ENCODE measurements at regions not wholly inside any gene's neighbourhood (a gene's known extent, or its start where the extent isn't known, plus 50 kb on each side); places are given as distances from the start of the nearest gene placed in this dataset.

GRCh38 chr5:44446399-44446798 is 57.2 kb upstream of the FGF10 start:
- TF ChIP-seq DNMT3B (CRISPR knock-in tag; conservative IDR thresholded peaks at IDR 0.05): no peak
- TF ChIP-seq HOXD1 (CRISPR knock-in tag; IDR thresholded peaks at IDR 0.05): no peak
- TF ChIP-seq CTCF (CRISPR knock-in tag; IDR thresholded peaks at IDR 0.05): no peak
- no peak for TF ChIP-seq REST (IDR thresholded peaks at IDR 0.05; ENCODE audit: borderline replicate concordance in 1 of 2, low read depth in 1 of 2, low read length in 2 of 2)
- TF ChIP-seq YEATS2 (CRISPR knock-in tag; IDR thresholded peaks at IDR 0.05; ENCODE audit: borderline replicate concordance): no peak
- no peak for TF ChIP-seq SRF (IDR thresholded peaks at IDR 0.05; ENCODE audit: low read depth, low read length)
- no peak for TF ChIP-seq ZNF451 (CRISPR knock-in tag; IDR thresholded peaks at IDR 0.05)
- no peak for TF ChIP-seq ZNF512 (CRISPR knock-in tag; IDR thresholded peaks at IDR 0.05)
- no peak for TF ChIP-seq NR2C2 (CRISPR knock-in tag; IDR thresholded peaks at IDR 0.05; ENCODE audit: borderline replicate concordance)
- no peak for TF ChIP-seq TP53 (CRISPR knock-in tag; conservative IDR thresholded peaks at IDR 0.05)

Data from HepG2 (cell line).